Calu3 (cell line): ENCODE measurements at regions not wholly inside any gene's neighbourhood (a gene's known extent, or its start where the extent isn't known, plus 50 kb on each side); places are given as distances from the start of the nearest gene placed in this dataset.

ENCODE experiments used
- BruUV-seq: library from RNA; stranded (reverse); fragments of 400-500 nt; replicated peaks from 2 replicates; lab custom pipeline; 2021; lab: Mats Ljungman, UMichigan
- CTCF ChIA-PET: fragments of 300-600 bp; sonication (Branson Sonifier 250); formaldehyde crosslinking; loops from one replicate; lab custom pipeline; 2022; ENCODE audit warnings: antibody characterized with exemption; lab: Charles Lee
- DNase-seq: peaks from one replicate; pipeline ENCODE4 v3.0.0; 2022
- H3K27ac Mint-ChIP-seq: one replicate; pipeline ENCODE4 v1.8.0; 2022; ENCODE audit warnings: mixed read lengths; ENCODE audit not compliant: unreplicated experiment
- H3K27me3 Mint-ChIP-seq: one replicate; pipeline ENCODE4 v1.8.0; 2022; ENCODE audit warnings: mixed read lengths; ENCODE audit not compliant: unreplicated experiment
- H3K36me3 Mint-ChIP-seq: one replicate; pipeline ENCODE4 v1.8.0; 2022; ENCODE audit warnings: mild to moderate bottlenecking, moderate library complexity, mixed read lengths; ENCODE audit not compliant: insufficient read depth, unreplicated experiment
- H3K4me1 Mint-ChIP-seq: one replicate; pipeline ENCODE4 v1.8.0; 2022; ENCODE audit warnings: mild to moderate bottlenecking, low read depth, mixed read lengths; ENCODE audit not compliant: unreplicated experiment
- H3K4me3 Mint-ChIP-seq: one replicate; pipeline ENCODE4 v1.8.0; 2022; ENCODE audit warnings: mild to moderate bottlenecking, low read depth, moderate library complexity, mixed read lengths; ENCODE audit not compliant: unreplicated experiment
- H3K9me3 Mint-ChIP-seq: one replicate; pipeline ENCODE4 v1.8.0; 2022; ENCODE audit warnings: low read depth, mixed read lengths; ENCODE audit not compliant: unreplicated experiment
- intact Hi-C: fragments of 100-400 bp; cut with micrococcal nuclease; formaldehyde crosslinking; loops from one replicate; pipeline ENCODE4 v1.10.0; 2022; ENCODE audit not compliant: unreplicated experiment
- TF ChIP-seq, protein P1 (sequence below): fragments of 200-600 bp; IDR thresholded peaks from one replicate; pipeline ENCODE4 v1.8.0; 2022; ENCODE audit warnings: antibody characterized with exemption; ENCODE audit not compliant: unreplicated experiment

DNA sequence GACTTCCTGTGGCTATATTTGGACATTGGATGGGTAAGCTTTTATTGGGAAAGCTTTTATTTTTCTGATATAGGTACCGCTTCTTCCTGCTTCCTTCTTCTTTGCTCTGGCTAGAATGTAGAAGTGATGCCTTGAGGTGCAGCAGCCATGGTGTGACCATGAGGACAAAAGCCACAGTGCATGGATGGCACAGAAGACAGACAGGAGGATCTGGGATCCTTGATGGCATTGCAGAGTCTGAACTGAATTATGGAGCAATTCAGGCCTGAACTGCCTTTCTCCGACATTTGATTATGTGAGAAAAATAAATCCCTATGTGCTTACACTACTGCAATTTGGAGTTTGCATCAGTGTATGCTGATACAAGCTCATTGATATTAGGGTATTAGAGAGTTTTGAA lies 191.3 kb upstream of the CRY1 start:
- H3K4me1 Mint-ChIP-seq = no peaks in the 10 kb centered on the region

DNA sequence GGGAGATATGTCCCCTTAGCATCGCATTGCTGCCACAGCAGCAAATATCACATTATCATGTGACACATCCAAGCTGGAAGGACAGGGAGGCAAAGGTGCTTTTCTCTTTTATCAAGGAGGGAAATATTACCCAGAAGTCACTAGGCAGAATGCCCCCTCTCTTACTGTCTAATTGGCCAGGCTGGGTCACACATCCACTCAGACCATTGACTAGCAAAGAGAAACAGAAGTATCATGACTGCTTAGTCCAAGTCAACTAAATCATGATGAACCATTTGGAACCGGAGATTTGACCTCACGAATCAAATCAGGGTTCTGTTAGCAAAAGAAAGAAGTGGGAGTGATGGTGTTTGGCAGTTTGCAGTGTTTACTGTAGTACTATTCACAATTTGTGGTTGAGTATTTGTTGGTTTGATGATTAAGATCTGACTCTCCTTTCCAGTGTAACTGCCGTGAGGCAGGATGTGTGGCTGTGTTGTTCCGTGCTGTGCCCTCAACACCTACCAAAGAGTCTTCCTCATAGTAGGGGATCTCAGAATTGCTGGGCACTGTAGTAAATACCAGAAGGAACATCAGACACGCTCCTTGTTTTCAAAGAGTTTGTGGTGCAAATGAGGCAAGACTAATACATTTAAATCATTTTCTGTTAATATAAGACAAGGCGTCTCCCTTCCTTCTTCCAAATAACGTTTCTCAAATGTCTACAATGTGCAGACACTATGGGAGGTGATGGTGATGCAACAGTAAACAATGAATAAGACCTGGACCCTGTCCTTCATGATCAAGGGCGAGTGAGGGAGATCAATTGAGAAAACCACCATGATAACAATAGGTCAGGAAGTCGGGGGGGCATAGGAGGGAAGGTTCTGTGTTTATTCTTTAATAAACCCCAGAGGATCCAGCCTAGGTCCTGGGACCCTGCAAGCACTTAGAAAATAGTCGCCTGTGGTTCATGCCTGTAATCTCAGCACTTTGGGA lies 194.4 kb upstream of the CRY1 start:
- TF ChIP-seq, protein P1, sequence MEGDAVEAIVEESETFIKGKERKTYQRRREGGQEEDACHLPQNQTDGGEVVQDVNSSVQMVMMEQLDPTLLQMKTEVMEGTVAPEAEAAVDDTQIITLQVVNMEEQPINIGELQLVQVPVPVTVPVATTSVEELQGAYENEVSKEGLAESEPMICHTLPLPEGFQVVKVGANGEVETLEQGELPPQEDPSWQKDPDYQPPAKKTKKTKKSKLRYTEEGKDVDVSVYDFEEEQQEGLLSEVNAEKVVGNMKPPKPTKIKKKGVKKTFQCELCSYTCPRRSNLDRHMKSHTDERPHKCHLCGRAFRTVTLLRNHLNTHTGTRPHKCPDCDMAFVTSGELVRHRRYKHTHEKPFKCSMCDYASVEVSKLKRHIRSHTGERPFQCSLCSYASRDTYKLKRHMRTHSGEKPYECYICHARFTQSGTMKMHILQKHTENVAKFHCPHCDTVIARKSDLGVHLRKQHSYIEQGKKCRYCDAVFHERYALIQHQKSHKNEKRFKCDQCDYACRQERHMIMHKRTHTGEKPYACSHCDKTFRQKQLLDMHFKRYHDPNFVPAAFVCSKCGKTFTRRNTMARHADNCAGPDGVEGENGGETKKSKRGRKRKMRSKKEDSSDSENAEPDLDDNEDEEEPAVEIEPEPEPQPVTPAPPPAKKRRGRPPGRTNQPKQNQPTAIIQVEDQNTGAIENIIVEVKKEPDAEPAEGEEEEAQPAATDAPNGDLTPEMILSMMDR = no peak
- no peaks in the 10 kb centered on the region for H3K36me3 Mint-ChIP-seq
- BruUV-seq = no TSS peak
- CTCF ChIA-PET = interaction anchor here (0.6 kb wide), 1 partner anchor 25 kb away, joined by 3 read pairs; no protein-coding TSS in a partner anchor
- no peaks in the 10 kb centered on the region for H3K4me1 Mint-ChIP-seq
- H3K4me3 Mint-ChIP-seq = no peak overlapping the region
- H3K27me3 Mint-ChIP-seq = peaks cover 54% of the 10 kb centered on the region
- no peak for DNase-seq
- peaks cover 4% of the 10 kb centered on the region for H3K9me3 Mint-ChIP-seq
- H3K27ac Mint-ChIP-seq = no peak overlapping the region
- intact Hi-C loops = no loop called here

More for the DNA sequence above, 191.3 kb upstream of the CRY1 start:
- Mint-ChIP-seq H3K9me3 (peaks cover 4% of the 10 kb centered on the region), H3K4me3 (no peak overlapping the region), H3K36me3 (no peaks in the 10 kb centered on the region), H3K27me3 (peaks cover 53% of the 10 kb centered on the region), H3K27ac (no peak overlapping the region)
- TF ChIP-seq, protein P1 = no peak
- BruUV-seq = no TSS peak
- intact Hi-C loops = no loop called here
- CTCF ChIA-PET = no interaction called here
- DNase-seq = no peak

DNA sequence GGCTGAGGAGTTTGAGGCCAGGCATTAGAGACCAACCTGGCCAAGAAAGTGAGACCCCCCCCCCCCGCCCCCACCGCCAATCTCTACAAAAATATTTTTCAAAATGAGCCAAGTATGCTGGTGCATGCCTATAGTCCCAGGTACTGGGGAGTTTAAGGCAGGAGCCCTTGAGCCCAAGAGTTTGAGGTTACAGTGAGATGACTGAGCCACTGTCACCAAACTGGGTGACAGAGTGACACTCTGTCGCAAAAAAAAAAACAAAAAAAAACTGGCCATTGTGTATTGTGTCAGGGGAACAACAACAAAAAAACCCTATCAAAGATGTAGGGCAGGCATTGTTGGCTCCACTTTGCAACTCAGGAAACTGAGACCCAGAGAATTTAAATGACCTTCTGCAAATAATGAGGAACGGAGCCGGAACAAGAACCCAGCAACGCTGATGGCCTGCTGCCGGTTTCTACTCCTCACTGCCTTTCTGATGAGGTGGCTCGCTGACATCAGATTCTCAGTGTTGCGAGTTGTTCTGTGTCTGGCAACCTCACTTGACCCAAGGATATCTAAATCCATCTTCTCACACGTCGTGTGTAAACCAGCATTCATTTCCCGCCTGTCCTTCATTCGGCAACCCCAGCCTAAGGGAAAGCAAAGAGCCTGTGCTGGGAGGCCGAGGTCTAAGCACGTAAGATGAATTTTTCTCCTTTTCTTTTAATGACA lies 195.2 kb upstream of the CRY1 start:
- Mint-ChIP-seq H3K27ac (no peak overlapping the region), H3K27me3 (peaks cover 45% of the 10 kb centered on the region), H3K4me1 (no peaks in the 10 kb centered on the region), H3K9me3 (peaks cover 2% of the 10 kb centered on the region), H3K4me3 (no peak overlapping the region), H3K36me3 (no peaks in the 10 kb centered on the region)
- CTCF ChIA-PET = interaction anchor here (0.6 kb wide), 1 partner anchor 26 kb away, joined by 3 read pairs; no protein-coding TSS in a partner anchor
- DNase-seq = no peak
- intact Hi-C loops = no loop called here
- TF ChIP-seq, protein P1 = no peak
- BruUV-seq = no TSS peak

DNA sequence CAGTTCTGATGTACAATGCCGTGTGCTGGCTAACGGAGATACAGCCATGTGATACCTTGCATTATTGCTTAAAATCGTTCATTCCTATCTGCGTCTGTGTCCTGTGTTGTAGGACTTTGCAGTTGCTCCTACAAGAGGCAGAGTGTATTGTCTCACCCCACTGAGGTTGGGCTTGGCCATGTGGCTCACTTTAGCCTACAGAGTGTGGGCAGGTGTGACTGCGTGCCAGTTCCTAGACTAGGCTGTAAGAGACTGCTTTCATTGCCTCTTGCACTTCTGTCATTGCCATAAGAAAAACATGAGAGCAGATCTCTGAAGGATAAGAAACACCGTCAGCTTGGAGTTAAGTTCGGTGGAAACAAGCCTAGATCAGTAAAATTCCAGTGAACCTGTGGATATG lies 197.7 kb upstream of the CRY1 start:
- Mint-ChIP-seq H3K27ac (no peak overlapping the region), H3K36me3 (no peaks in the 10 kb centered on the region), H3K27me3 (peaks cover 56% of the 10 kb centered on the region), H3K4me1 (no peaks in the 10 kb centered on the region), H3K9me3 (no peaks in the 10 kb centered on the region), H3K4me3 (no peak overlapping the region)
- BruUV-seq = no TSS peak
- intact Hi-C loops = no loop called here
- no peak for DNase-seq
- TF ChIP-seq, protein P1 = no peak
- CTCF ChIA-PET = no interaction called here
